NT2/D1 (cell line): ENCODE measurements at regions not wholly inside any gene's neighbourhood (a gene's known extent, or its start where the extent isn't known, plus 50 kb on each side); places are given as distances from the start of the nearest gene placed in this dataset.

ENCODE experiments used
- SUZ12 ChIP-seq: IDR thresholded peaks from 2 replicates; pipeline ENCODE4 v1.6.1; 2011; ENCODE audit not compliant: insufficient read length, insufficient read depth; ENCODE audit errors: extremely low read depth
- YY1 ChIP-seq: IDR thresholded peaks from 2 replicates; pipeline ENCODE4 v1.6.1; 2011; ENCODE audit not compliant: insufficient read length, insufficient read depth

DNA sequence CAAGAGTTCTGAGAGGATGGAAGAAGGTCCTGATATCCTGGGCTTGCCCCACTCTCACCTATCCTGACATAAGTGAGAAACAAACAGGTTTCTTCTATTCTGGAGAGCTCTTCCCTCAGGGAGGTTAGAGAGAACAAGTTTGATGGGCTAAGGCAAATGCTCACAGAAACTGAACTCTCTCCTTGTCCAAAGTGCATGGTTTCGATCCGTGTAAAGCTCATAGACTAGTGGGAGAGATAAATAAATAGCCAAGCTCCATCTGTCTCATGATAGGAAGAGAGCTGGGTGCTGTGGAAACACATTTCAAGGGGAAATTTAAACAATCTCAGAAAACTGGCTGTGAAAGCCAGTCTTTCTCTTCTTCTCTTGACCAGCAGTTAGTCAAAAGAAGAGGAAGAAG is 459.5 kb upstream of the LARGE1 start:
- TF ChIP-seq SUZ12 = no peak
- TF ChIP-seq YY1 = no peak
